IPS-NIHi7 (cell line): ENCODE measurements at regions not wholly inside any gene's neighbourhood (a gene's known extent, or its start where the extent isn't known, plus 50 kb on each side); places are given as distances from the start of the nearest gene placed in this dataset.
"Not testable (repeated sequence)": the region's sequence is repeated elsewhere in the genome, so short reads cannot be mapped to it uniquely, and the experiment has no call there.

Experiments used
- DNase-seq: peaks from one replicate; pipeline ENCODE4 v3.0.0; 2012; ENCODE audit warnings: mixed read lengths; ENCODE audit errors: extremely low spot score

- no peak for DNase-seq
These were observed 184.7 kb upstream of the PPP1R26 start for GRCh38 chr9:135294836-135295235.

GRCh38 chr9:135295551-135296300 lies 183.9 kb upstream of the PPP1R26 start:
- no peak for DNase-seq

GRCh38 chr9:135296735-135297455 lies 182.7 kb upstream of the PPP1R26 start:
- no peak for DNase-seq

- DNase-seq: no peak
These were observed 182.0 kb upstream of the PPP1R26 start for GRCh38 chr9:135297456-135298075.

GRCh38 chr9:135299239-135299590 lies 180.4 kb upstream of the PPP1R26 start:
- no peak for DNase-seq

DNA sequence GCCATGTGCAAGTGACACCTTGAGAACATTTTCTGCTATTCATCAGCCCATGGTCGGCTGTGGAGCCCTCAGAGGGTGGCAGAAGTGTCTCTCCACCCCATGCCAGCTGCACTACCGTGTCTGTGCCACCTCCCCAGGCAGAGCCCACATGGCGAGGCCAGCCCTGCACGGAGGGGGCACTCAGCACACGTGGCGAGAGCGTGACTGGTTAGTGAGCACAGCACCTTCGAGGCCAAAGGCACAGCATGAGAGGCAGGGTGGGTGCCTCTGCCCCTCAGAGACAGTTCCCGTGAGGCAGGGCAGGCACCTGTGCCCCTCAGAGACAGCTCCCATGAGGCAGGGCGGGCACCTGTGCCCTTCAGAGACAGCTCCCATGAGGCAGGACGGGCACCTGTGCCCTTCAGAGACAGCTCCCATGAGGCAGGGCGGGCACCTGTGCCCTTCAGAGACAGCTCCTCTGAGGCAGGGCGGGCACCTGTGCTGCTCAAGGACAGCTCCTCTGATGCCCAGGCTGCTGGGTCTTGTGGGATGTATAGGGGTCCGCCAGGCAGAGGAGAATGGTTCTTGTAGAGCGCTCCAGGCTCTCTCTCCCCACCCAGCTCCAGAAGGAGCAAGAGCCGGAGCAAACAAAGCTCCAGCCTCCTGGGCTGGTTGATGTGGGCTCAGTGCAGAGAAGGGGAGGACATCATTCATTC lies 179.8 kb upstream of the PPP1R26 start:
- DNase-seq: no peak

GRCh38 chr9:135300346-135301141 lies 179.0 kb upstream of the PPP1R26 start:
- no peak for DNase-seq

- no peak for DNase-seq
These were observed 178.0 kb upstream of the PPP1R26 start for GRCh38 chr9:135301271-135302263.

- no peak for DNase-seq
These were observed 177.0 kb upstream of the PPP1R26 start for GRCh38 chr9:135302329-135303279.

- DNase-seq: no peak
These were observed 176.3 kb upstream of the PPP1R26 start for GRCh38 chr9:135303280-135303647.

DNA sequence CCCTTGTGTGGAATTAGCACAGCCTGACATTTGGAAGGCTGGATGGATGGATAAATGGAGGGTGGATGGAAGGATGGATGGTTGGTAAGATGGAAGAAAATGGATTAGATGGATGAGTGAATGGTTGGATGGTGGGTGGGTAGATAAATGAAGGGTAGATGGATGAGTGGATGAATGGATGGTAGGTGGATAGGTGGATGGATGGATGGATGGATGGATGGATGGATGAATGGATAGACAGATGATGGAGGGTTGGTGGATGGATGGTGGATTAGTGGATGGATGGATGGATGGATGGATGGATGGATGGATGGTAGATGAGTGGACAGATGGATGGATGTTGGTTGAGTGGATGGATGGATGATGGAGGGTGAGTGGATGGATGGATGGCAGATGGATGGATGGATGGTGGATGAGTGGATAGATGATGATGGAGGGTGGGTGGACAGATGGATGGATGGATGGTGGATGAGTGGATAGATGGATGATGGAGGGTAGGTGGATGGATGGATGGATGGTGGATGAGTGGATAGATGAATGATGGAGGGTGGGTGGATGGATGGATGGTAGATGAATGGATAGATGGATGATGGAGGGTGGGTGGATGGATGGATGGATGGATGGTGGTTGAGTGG lies 175.6 kb upstream of the PPP1R26 start:
- DNase-seq: no peak

- no peak for DNase-seq
These were observed 174.7 kb upstream of the PPP1R26 start for GRCh38 chr9:135304886-135305285.

GRCh38 chr9:135305546-135306180 lies 173.9 kb upstream of the PPP1R26 start:
- DNase-seq: no peak

- no peak for DNase-seq
These were observed 172.9 kb upstream of the PPP1R26 start for GRCh38 chr9:135306699-135307098.

DNA sequence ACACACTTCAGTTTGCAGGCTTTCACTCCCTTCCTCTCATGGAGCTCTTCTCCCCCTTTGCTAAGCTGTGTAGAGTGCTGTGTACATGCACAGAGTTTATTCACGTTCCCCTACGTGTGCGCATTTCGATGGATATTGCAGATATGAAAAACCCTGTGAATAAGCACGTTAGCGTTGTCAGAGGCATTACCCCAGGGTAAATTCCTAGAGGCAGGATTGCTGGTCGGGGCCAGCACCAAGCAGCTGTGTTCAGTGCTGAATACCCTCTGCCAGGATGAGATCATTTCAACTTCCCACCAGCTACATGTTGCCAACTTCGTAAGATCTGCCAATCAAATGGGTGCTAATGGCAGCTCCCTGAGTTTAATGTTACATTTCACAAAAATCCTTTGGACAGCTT lies 172.3 kb upstream of the PPP1R26 start:
- no peak for DNase-seq

GRCh38 chr9:135307919-135308318 lies 171.7 kb upstream of the PPP1R26 start:
- not testable (repeated sequence) for DNase-seq

- DNase-seq: no peak
These were observed 170.5 kb upstream of the PPP1R26 start for GRCh38 chr9:135308821-135309762.
